Progenitor cell of endocrine pancreas (in vitro differentiated cells): ENCODE measurements at regions not wholly inside any gene's neighbourhood (a gene's known extent, or its start where the extent isn't known, plus 50 kb on each side); places are given as distances from the start of the nearest gene placed in this dataset.

Experiments used
- DNase-seq: peaks from one replicate; pipeline ENCODE4 v3.0.0; 2021; ENCODE audit warnings: low spot score; ENCODE audit not compliant: unreplicated experiment
- H3K27ac Mint-ChIP-seq: 2 replicates; pipeline ENCODE4 v1.8.0; 2021; ENCODE audit warnings: mild to moderate bottlenecking, moderate library complexity, mixed read lengths
- H3K27me3 Mint-ChIP-seq: 2 replicates; pipeline ENCODE4 v1.8.0; 2021; ENCODE audit warnings: mixed read lengths
- H3K36me3 Mint-ChIP-seq: 2 replicates; pipeline ENCODE4 v1.8.0; 2022; ENCODE audit warnings: mixed read lengths; ENCODE audit not compliant: insufficient read depth
- H3K4me1 Mint-ChIP-seq: 2 replicates; pipeline ENCODE4 v1.8.0; 2021; ENCODE audit warnings: low read depth, mixed read lengths
- H3K4me3 Mint-ChIP-seq: 2 replicates; pipeline ENCODE4 v1.8.0; 2021; ENCODE audit warnings: low read depth, mild to moderate bottlenecking, moderate library complexity, mixed read lengths
- H3K9me3 Mint-ChIP-seq: 2 replicates; pipeline ENCODE4 v1.8.0; 2021; ENCODE audit warnings: low read depth, mixed read lengths
- TF ChIP-seq, protein P1 (sequence below): fragments of 200-600 bp; sonication (generic); IDR thresholded peaks from one replicate; pipeline ENCODE4 v1.5.0; 2021; ENCODE audit warnings: antibody characterized with exemption, mild to moderate bottlenecking; ENCODE audit not compliant: unreplicated experiment

GRCh38 chr13:84332346-84332745 is 450.1 kb upstream of the SLITRK1 start:
- H3K4me3 Mint-ChIP-seq: no peak overlapping the region
- no peak overlapping the region for H3K27ac Mint-ChIP-seq

GRCh38 chr13:84315527-84315926 is 433.3 kb upstream of the SLITRK1 start:
- H3K27ac Mint-ChIP-seq: no peak overlapping the region
- peaks cover 4% of the 10 kb centered on the region for H3K4me1 Mint-ChIP-seq
- no peaks in the 10 kb centered on the region for H3K27me3 Mint-ChIP-seq
- no peaks in the 10 kb centered on the region for H3K36me3 Mint-ChIP-seq
- TF ChIP-seq, protein P1, sequence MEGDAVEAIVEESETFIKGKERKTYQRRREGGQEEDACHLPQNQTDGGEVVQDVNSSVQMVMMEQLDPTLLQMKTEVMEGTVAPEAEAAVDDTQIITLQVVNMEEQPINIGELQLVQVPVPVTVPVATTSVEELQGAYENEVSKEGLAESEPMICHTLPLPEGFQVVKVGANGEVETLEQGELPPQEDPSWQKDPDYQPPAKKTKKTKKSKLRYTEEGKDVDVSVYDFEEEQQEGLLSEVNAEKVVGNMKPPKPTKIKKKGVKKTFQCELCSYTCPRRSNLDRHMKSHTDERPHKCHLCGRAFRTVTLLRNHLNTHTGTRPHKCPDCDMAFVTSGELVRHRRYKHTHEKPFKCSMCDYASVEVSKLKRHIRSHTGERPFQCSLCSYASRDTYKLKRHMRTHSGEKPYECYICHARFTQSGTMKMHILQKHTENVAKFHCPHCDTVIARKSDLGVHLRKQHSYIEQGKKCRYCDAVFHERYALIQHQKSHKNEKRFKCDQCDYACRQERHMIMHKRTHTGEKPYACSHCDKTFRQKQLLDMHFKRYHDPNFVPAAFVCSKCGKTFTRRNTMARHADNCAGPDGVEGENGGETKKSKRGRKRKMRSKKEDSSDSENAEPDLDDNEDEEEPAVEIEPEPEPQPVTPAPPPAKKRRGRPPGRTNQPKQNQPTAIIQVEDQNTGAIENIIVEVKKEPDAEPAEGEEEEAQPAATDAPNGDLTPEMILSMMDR: no peak
- no peak for DNase-seq
- no peaks in the 10 kb centered on the region for H3K9me3 Mint-ChIP-seq
- H3K4me3 Mint-ChIP-seq: no peak overlapping the region

More at GRCh38 chr13:84332346-84332745, 450.1 kb upstream of the SLITRK1 start:
- no peaks in the 10 kb centered on the region for H3K4me1 Mint-ChIP-seq
- DNase-seq: no peak
- no peaks in the 10 kb centered on the region for H3K9me3 Mint-ChIP-seq
- no peaks in the 10 kb centered on the region for H3K36me3 Mint-ChIP-seq
- no peaks in the 10 kb centered on the region for H3K27me3 Mint-ChIP-seq
- TF ChIP-seq, protein P1: no peak

DNA sequence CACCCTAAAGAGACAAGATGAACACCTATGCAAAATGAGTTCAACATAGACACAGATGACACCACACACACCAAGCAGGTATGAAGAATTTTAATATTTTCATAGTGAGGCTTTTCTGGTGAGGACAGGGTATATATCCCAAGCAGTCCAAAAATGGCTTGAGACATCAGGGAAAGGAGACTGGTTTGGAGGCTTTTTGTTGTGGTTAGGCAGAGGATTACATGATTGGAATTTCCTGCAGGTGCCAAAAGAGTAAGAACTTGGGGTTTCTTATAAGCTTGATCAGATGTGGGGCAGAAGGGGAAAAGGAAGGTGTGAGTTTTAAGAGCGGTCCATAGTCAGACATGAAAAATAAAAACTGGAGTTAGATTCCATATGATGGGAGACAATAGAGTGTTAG is 420.8 kb upstream of the SLITRK1 start:
- Mint-ChIP-seq H3K4me1 (peaks cover 4% of the 10 kb centered on the region), H3K4me3 (no peak overlapping the region), H3K9me3 (peaks cover 7% of the 10 kb centered on the region), H3K27ac (no peak overlapping the region), H3K27me3 (no peaks in the 10 kb centered on the region), H3K36me3 (peaks cover 1% of the 10 kb centered on the region)
- no peak for DNase-seq
- TF ChIP-seq, protein P1: no peak

- H3K27ac Mint-ChIP-seq: peak overlapping the region; percentile 70
- H3K4me1 Mint-ChIP-seq: peaks cover 26% of the 10 kb centered on the region
- H3K9me3 Mint-ChIP-seq: peaks cover 16% of the 10 kb centered on the region
- DNase-seq: no peak
- H3K4me3 Mint-ChIP-seq: no peak overlapping the region
- no peaks in the 10 kb centered on the region for H3K27me3 Mint-ChIP-seq
- TF ChIP-seq, protein P1: no peak
- H3K36me3 Mint-ChIP-seq: peaks cover 1% of the 10 kb centered on the region
Measured at GRCh38 chr13:84297251-84297650, 415.0 kb upstream of the SLITRK1 start.

GRCh38 chr13:84296401-84296800 is 414.1 kb upstream of the SLITRK1 start:
- H3K4me3 Mint-ChIP-seq: no peak overlapping the region

More at GRCh38 chr13:84296401-84296800, 414.1 kb upstream of the SLITRK1 start:
- Mint-ChIP-seq H3K9me3 (peaks cover 16% of the 10 kb centered on the region), H3K36me3 (peaks cover 1% of the 10 kb centered on the region), H3K4me1 (peaks cover 26% of the 10 kb centered on the region), H3K27me3 (no peaks in the 10 kb centered on the region), H3K27ac (peak overlapping the region; percentile 31)
- TF ChIP-seq, protein P1: no peak
- no peak for DNase-seq
